Neural progenitor cell (in vitro differentiated cells): ENCODE measurements at regions not wholly inside any gene's neighbourhood (a gene's known extent, or its start where the extent isn't known, plus 50 kb on each side); places are given as distances from the start of the nearest gene placed in this dataset.
"Not testable (repeated sequence)": the region's sequence is repeated elsewhere in the genome, so short reads cannot be mapped to it uniquely, and the experiment has no call there.

ENCODE experiments used
- DNase-seq: peaks from one replicate; pipeline ENCODE4 v3.0.0-alpha.2; 2016; ENCODE audit warnings: low spot score
- H2AFZ ChIP-seq: fragments of 200-600 bp; sonication (generic); replicated peaks from 2 replicates; pipeline ENCODE4 v1.6.1; 2016; ENCODE audit warnings: antibody characterized with exemption
- H3F3A ChIP-seq: fragments of 200-600 bp; sonication (generic); 2 replicates; pipeline ENCODE4 v1.6.1; 2016; ENCODE audit warnings: antibody characterized with exemption, low read depth
- H3K27ac ChIP-seq: fragments of 200-600 bp; sonication (generic); 2 replicates; pipeline ENCODE4 v1.5.1; 2016; ENCODE audit warnings: mild to moderate bottlenecking
- H3K27me3 ChIP-seq: fragments of 200-600 bp; sonication (generic); 2 replicates; pipeline ENCODE4 v1.6.1; 2016; ENCODE audit warnings: mild to moderate bottlenecking, moderate library complexity
- H3K36me3 ChIP-seq: fragments of 200-600 bp; sonication (generic); 2 replicates; pipeline ENCODE4 v1.5.1; 2016
- H3K4me1 ChIP-seq: fragments of 200-600 bp; sonication (generic); 2 replicates; pipeline ENCODE4 v1.6.1; 2016; ENCODE audit warnings: mixed run types
- H3K4me2 ChIP-seq: fragments of 200-600 bp; sonication (generic); 2 replicates; pipeline ENCODE4 v1.6.1; 2016
- H3K4me3 ChIP-seq: fragments of 200-600 bp; sonication (generic); 2 replicates; pipeline ENCODE4 v1.5.1; 2016
- H3K79me2 ChIP-seq: fragments of 200-600 bp; sonication (generic); 2 replicates; pipeline ENCODE4 v1.6.1; 2016; ENCODE audit warnings: low read depth
- H3K9ac ChIP-seq: fragments of 200-600 bp; sonication (generic); 2 replicates; pipeline ENCODE4 v1.6.1; 2016
- H3K9me3 ChIP-seq: fragments of 200-600 bp; sonication (generic); 2 replicates; pipeline ENCODE4 v1.5.1; 2016; ENCODE audit warnings: low read depth
- H4K20me1 ChIP-seq: fragments of 200-600 bp; sonication (generic); 2 replicates; pipeline ENCODE4 v1.6.1; 2016; ENCODE audit warnings: low read depth
- H3K27ac Mint-ChIP-seq: 3 replicates; pipeline ENCODE4 v1.8.0; 2021; ENCODE audit warnings: mixed read lengths
- H3K27me3 Mint-ChIP-seq: 2 replicates; pipeline ENCODE4 v1.8.0; 2022; ENCODE audit warnings: low read depth, mild to moderate bottlenecking, inconsistent platforms, moderate library complexity, mixed read lengths; ENCODE audit not compliant: insufficient read depth
- H3K36me3 Mint-ChIP-seq: 3 replicates; pipeline ENCODE4 v1.8.0; 2021; ENCODE audit warnings: mixed read lengths
- H3K4me1 Mint-ChIP-seq: 3 replicates; pipeline ENCODE4 v1.8.0; 2021; ENCODE audit warnings: mixed read lengths
- H3K4me3 Mint-ChIP-seq: 3 replicates; pipeline ENCODE4 v1.8.0; 2021; ENCODE audit warnings: mild to moderate bottlenecking, moderate library complexity, mixed read lengths
- H3K9me3 Mint-ChIP-seq: 3 replicates; pipeline ENCODE4 v1.8.0; 2020; ENCODE audit warnings: mixed read lengths
- CTCF ChIP-seq: fragments of 200-600 bp; sonication (generic); IDR thresholded peaks from 2 replicates; pipeline ENCODE4 v1.5.1; 2017; ENCODE audit warnings: antibody characterized with exemption, mild to moderate bottlenecking
- EZH2 ChIP-seq: fragments of 200-600 bp; sonication (generic); IDR thresholded peaks from 2 replicates; pipeline ENCODE4 v1.6.1; 2017; ENCODE audit warnings: antibody characterized with exemption, mild to moderate bottlenecking, moderate library complexity
- EZH2phosphoT487 ChIP-seq: fragments of 200-600 bp; sonication (generic); IDR thresholded peaks from 2 replicates; pipeline ENCODE4 v1.6.1; 2017; ENCODE audit warnings: antibody characterized with exemption

DNA sequence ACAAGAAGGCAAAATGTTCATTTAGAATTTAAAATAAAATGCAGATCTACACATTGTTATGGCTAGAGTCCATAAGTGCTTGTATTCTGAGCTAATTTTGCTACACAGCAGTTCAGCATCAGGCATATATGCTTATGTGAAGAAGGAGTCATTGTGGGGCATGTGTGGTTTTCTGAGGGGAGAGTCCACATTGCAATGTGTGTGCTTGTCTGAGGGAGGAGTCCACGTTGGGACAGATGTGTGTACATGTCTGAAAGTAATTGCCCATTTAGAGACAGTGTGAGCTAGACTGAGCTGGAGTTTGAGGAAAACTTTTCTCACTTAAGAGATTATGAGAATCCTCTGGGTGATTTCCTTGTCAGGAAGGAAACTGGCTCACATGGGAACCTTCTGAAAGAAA lies 767.9 kb downstream of the TMEM121 start:
- Histone ChIP-seq H3K4me1 (no peaks in the 10 kb centered on the region), H3K27me3 (no peaks in the 10 kb centered on the region), H3K9me3 (peaks cover 15% of the 10 kb centered on the region), H3K27ac (no peak overlapping the region), H3K36me3 (no peaks in the 10 kb centered on the region), H3K79me2 (no peaks in the 10 kb centered on the region), H3F3A (no peaks in the 10 kb centered on the region), H3K4me3 (no peak overlapping the region), H2AFZ (no peak overlapping the region), H4K20me1 (no peaks in the 10 kb centered on the region), H3K9ac (no peak overlapping the region), H3K4me2 (no peak overlapping the region)
- Mint-ChIP-seq H3K4me1 (no peaks in the 10 kb centered on the region), H3K36me3 (no peaks in the 10 kb centered on the region), H3K9me3 (peaks cover 56% of the 10 kb centered on the region), H3K27me3 (no peaks in the 10 kb centered on the region), H3K4me3 (no peak overlapping the region), H3K27ac (no peak overlapping the region)
- TF ChIP-seq EZH2phosphoT487 = no peak
- no peak for TF ChIP-seq EZH2
- no peak for TF ChIP-seq CTCF
- no peak for DNase-seq

DNA sequence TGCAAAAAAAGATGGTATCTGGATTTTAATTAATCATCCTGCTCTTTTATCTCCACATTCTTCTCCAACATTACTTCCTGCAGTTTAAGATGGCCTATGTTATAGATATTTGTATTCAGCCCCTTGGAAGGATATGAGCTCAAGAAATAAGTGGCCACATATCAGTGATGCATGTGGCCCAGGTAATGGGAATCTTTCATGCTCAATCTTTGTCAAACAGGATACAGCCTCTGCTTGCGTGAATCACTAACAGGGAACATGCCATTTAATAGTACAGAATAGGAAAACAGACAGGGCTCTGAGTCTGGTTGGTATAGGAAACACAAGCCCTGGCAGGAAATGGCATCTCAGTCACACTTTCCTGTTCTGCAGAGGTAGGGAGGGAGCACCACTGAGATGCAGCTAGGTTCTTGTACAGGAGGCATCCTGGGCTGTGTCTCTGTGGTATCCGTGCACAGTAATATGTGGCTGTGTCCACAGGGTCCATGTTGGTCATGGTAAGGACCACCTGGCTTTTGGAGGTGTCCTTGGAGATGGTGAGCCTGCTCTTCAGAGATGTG lies 774.6 kb downstream of the TMEM121 start:
- H3K4me3 Mint-ChIP-seq, H3K9ac ChIP-seq, DNase-seq, H3F3A ChIP-seq, H3K79me2 ChIP-seq, H3K4me2 ChIP-seq, H3K27ac ChIP-seq, H3K36me3 Mint-ChIP-seq, H3K27ac Mint-ChIP-seq, H4K20me1 ChIP-seq, H3K27me3 ChIP-seq, H3K36me3 ChIP-seq, H3K27me3 Mint-ChIP-seq, H3K4me1 Mint-ChIP-seq, H3K9me3 ChIP-seq, H3K4me3 ChIP-seq, H2AFZ ChIP-seq, H3K4me1 ChIP-seq: not testable (repeated sequence)
- H3K9me3 Mint-ChIP-seq = peaks cover 55% of the 10 kb centered on the region

DNA sequence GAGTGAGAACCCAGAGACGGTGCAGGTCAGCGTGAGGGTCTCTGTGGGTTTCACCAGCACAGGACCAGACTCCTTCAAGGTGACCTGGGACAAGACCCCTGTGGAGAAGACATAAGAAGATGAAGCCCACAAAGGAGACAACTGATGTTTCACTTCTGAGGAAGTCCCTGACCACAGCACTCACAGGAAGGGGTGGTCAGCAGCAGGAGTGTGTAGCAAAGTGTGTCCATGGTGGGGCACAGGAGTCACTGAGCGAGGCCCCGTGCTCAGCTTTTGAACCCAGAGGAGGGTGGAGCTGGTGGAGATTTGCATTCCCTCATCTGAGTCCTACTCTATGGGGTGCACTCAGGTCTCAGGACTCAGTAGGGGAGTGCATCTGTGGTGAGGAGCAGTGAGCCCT lies 775.2 kb downstream of the TMEM121 start:
- not testable (repeated sequence) for H3K4me2 ChIP-seq, H3F3A ChIP-seq, H3K9me3 ChIP-seq, H3K27ac Mint-ChIP-seq, H2AFZ ChIP-seq, H3K27me3 ChIP-seq, DNase-seq, H3K36me3 Mint-ChIP-seq, H3K79me2 ChIP-seq, H4K20me1 ChIP-seq, H3K36me3 ChIP-seq, H3K27ac ChIP-seq, H3K4me3 ChIP-seq, H3K4me3 Mint-ChIP-seq, H3K4me1 ChIP-seq, H3K27me3 Mint-ChIP-seq, H3K4me1 Mint-ChIP-seq, H3K9ac ChIP-seq
- H3K9me3 Mint-ChIP-seq = peaks cover 59% of the 10 kb centered on the region

GRCh38 chr14:106302661-106303060 lies 776.3 kb downstream of the TMEM121 start:
- no peak for DNase-seq
- Histone ChIP-seq H3K9me3 (peaks cover 12% of the 10 kb centered on the region), H3F3A (no peaks in the 10 kb centered on the region), H3K27ac (no peak overlapping the region), H3K27me3 (no peaks in the 10 kb centered on the region), H3K4me1 (no peaks in the 10 kb centered on the region), H3K4me3 (no peak overlapping the region), H2AFZ (no peak overlapping the region), H4K20me1 (no peaks in the 10 kb centered on the region), H3K36me3 (no peaks in the 10 kb centered on the region), H3K79me2 (no peaks in the 10 kb centered on the region), H3K9ac (no peak overlapping the region), H3K4me2 (no peak overlapping the region)
- no peak for TF ChIP-seq EZH2phosphoT487
- TF ChIP-seq CTCF = no peak
- no peak for TF ChIP-seq EZH2
- no peaks in the 10 kb centered on the region for H3K4me1 Mint-ChIP-seq
- H3K27me3 Mint-ChIP-seq = no peaks in the 10 kb centered on the region
- peaks cover 51% of the 10 kb centered on the region for H3K9me3 Mint-ChIP-seq
- no peak overlapping the region for H3K27ac Mint-ChIP-seq
- no peak overlapping the region for H3K4me3 Mint-ChIP-seq
- no peaks in the 10 kb centered on the region for H3K36me3 Mint-ChIP-seq
